HUES48 (cell line): ENCODE measurements at regions not wholly inside any gene's neighbourhood (a gene's known extent, or its start where the extent isn't known, plus 50 kb on each side); places are given as distances from the start of the nearest gene placed in this dataset.

Experiments
- H3K27ac ChIP-seq: one replicate; pipeline ENCODE4 v1.7.0; 2013; ENCODE audit warnings: low read depth, low read length, inconsistent platforms
- H3K27me3 ChIP-seq: 2 replicates; pipeline ENCODE4 v1.6.1; 2013; ENCODE audit warnings: mild to moderate bottlenecking, low read length; ENCODE audit not compliant: control insufficient read depth, insufficient read depth
- H3K36me3 ChIP-seq: 2 replicates; pipeline ENCODE4 v1.6.1; 2013; ENCODE audit warnings: low read length; ENCODE audit not compliant: control insufficient read depth, insufficient read depth
- H3K4me1 ChIP-seq: 2 replicates; pipeline ENCODE4 v1.6.1; 2013; ENCODE audit warnings: mild to moderate bottlenecking, low read length; ENCODE audit not compliant: control insufficient read depth, insufficient read depth
- H3K4me3 ChIP-seq: 2 replicates; pipeline ENCODE4 v1.5.1; 2013; ENCODE audit warnings: mild to moderate bottlenecking, low read depth, low read length
- H3K9ac ChIP-seq: 2 replicates; pipeline ENCODE4 v1.6.1; 2013; ENCODE audit warnings: mild to moderate bottlenecking, low read depth, low read length, moderate library complexity
- H3K9me3 ChIP-seq: 2 replicates; pipeline ENCODE4 v1.6.1; 2013; ENCODE audit warnings: low read length; ENCODE audit not compliant: control insufficient read depth, insufficient read depth

DNA sequence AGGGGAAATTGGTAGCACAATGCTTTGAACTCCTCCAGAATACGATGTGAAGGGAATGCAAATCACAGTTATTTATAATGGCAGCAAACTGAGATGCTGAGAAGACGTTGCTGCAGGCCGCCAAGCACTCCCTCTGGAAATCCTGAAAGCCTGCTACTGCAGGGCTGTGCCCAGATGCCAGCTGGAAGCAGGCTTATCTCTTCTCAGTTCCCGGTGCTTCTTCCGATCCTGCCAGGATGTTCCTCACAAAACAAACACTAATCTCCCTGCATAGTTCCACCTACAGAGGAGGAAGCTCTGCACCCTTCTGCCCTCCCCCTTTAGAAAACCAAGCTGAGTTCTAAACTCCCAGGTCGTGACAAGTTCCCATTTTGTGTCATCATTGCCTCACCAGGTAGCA is 201.7 kb upstream of the BCL6 start:
- no peak overlapping the region for H3K4me3 ChIP-seq
- H3K36me3 ChIP-seq: no peaks in the 10 kb centered on the region
- H3K9ac ChIP-seq: no peak overlapping the region
- no peaks in the 10 kb centered on the region for H3K27me3 ChIP-seq
- peaks cover 10% of the 10 kb centered on the region for H3K4me1 ChIP-seq
- H3K27ac ChIP-seq: no peak overlapping the region
- no peaks in the 10 kb centered on the region for H3K9me3 ChIP-seq

DNA sequence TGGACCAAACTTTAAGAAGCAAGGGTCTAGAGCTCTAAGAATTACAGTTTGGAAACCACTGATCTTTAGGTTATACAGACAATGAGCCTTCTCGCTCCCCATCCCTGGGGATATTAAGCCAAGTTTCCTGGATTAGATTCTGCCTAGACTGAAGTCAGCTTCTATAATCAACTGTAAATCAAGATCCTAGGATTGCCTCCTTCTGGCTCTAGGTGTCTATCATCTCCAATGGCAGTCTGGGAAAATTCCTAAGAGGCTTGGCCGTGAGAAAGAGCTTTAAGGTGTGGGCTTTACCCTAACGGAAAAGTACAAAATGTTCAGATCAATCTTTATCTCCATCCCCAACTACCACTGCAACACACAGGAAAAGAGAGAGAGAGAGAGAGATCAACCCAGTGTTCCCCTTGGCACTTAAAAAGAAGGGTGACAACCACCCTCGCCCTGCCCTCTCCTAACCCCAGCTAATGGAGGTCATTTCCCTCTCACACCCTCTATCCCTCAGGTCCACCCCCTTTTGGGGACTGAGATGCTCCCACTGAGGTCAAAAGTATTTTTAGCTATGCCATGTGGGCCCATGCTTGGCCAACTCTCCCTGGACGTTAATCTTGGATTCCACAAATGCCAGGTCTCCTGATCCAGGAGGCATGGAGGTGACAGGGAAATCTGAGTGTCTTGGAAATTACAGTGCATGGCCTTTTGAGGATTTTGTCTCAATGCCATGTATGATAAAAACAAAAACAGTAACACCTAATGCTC is 202.8 kb upstream of the BCL6 start:
- no peak overlapping the region for H3K27ac ChIP-seq
- 0 out of 2 replicates have a peak, but pooled peaks cover 4% of the 10 kb centered on the region for H3K4me1 ChIP-seq
- no peaks in the 10 kb centered on the region for H3K27me3 ChIP-seq
- H3K36me3 ChIP-seq: no peaks in the 10 kb centered on the region
- no peak overlapping the region for H3K9ac ChIP-seq
- H3K4me3 ChIP-seq: no peak overlapping the region
- no peaks in the 10 kb centered on the region for H3K9me3 ChIP-seq

DNA sequence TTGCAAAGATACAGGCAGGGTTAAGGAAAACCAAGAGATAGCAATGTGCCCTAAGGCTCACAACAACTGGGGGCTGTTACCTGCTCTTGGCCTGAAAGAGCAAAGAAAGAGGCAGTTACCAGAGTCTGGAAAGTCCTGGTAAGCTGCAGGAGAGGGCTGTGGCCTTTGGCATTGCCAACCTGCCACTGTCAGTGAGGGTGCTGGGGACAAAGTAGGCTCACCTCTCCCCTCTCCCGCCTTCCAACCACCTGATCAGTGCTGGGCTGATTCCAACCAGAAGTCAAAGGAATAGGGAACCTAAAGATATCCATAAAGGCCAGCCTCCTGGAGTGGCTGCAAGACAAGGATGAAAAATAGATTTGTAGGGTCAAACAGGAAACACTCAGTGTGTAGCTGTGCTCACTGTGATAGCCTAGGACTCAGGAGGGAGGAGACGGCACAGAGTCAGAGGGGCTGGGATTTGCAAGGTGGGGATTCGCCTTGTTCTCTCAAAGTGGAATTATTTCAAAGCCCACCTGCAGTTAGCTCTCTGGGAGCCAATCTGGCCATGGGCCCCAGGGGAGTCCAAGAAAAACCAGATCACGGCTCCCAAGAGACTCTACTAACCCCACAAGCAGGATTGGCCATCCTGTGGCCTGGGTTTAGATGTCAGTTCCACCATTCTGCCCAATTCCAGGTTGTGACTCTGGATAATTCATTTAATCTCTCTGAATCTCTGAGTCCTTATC is 204.0 kb upstream of the BCL6 start:
- Histone ChIP-seq H3K9me3 (no peaks in the 10 kb centered on the region), H3K36me3 (no peaks in the 10 kb centered on the region), H3K4me3 (no peak overlapping the region), H3K27me3 (no peaks in the 10 kb centered on the region), H3K9ac (no peak overlapping the region), H3K27ac (no peak overlapping the region), H3K4me1 (0 out of 2 replicates have a peak, but pooled peaks cover 3% of the 10 kb centered on the region)

GRCh38 chr3:187950671-187951070 is 203.3 kb upstream of the LPP start:
- Histone ChIP-seq H3K4me3 (no peak overlapping the region), H3K27me3 (no peaks in the 10 kb centered on the region), H3K4me1 (no peaks in the 10 kb centered on the region), H3K27ac (no peak overlapping the region), H3K9ac (no peak overlapping the region), H3K36me3 (no peaks in the 10 kb centered on the region), H3K9me3 (no peaks in the 10 kb centered on the region)

DNA sequence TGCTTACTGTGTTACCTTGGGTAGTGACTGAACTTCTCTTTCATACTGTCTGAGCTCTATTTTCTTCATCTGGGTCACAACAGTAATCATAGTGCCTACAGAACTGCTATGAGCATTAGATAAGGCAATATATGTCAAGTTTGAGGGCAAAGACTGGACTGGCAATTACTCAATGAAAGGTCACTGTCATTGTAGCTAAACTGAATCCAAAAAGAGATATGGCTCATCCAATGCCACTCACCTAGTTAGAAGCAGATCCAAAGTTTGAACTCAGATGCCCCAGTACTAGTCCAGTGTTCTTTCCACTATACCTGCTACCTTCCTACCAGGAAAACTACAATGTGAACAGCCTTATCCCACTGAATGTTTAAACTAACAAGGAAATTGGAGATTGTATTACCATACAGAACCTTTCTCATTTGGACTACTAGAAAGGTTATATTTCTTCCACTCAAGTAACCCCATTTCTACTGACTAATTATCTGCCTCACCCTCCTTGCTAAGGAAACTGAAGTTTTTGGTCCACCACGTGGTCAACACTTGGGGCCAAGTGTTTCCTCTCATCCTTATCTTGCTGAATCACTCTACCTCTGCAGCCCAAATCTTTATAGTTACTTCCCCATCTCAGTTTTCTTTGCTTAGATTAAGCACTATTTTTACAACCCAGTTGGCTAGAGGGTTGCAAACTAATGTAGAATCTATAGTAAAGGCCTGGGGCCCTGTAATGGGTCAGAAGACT is 202.3 kb upstream of the LPP start:
- Histone ChIP-seq H3K4me1 (no peaks in the 10 kb centered on the region), H3K9ac (no peak overlapping the region), H3K27me3 (no peaks in the 10 kb centered on the region), H3K9me3 (no peaks in the 10 kb centered on the region), H3K27ac (no peak overlapping the region), H3K4me3 (no peak overlapping the region), H3K36me3 (no peaks in the 10 kb centered on the region)

- H3K4me1 ChIP-seq: no peaks in the 10 kb centered on the region
- no peak overlapping the region for H3K9ac ChIP-seq
Observed at GRCh38 chr3:187952849-187953248, 201.1 kb upstream of the LPP start.

DNA sequence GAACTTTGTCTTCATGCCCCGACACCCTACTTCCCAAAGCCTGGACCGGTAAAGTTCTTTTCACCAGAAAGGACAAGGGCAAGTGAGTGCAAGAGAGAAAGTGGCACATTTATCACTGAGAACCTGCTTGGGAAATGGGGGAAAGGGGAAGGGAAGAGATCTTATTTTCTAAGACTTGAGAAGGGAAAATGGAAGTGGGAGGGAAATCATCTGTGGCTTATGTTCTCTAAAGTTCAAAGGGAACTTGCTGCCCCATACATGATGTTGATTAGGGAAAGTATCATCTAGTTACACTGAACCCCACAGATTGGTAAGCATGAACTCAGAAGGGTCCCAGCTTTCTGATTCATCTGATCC is 199.5 kb upstream of the LPP start:
- no peaks in the 10 kb centered on the region for H3K27me3 ChIP-seq
- H3K36me3 ChIP-seq: no peaks in the 10 kb centered on the region
- no peak overlapping the region for H3K9ac ChIP-seq
- H3K27ac ChIP-seq: no peak overlapping the region
- H3K4me3 ChIP-seq: no peak overlapping the region
- H3K4me1 ChIP-seq: no peaks in the 10 kb centered on the region
- no peaks in the 10 kb centered on the region for H3K9me3 ChIP-seq

More at GRCh38 chr3:187952849-187953248, 201.1 kb upstream of the LPP start:
- no peaks in the 10 kb centered on the region for H3K9me3 ChIP-seq
- H3K36me3 ChIP-seq: no peaks in the 10 kb centered on the region
- H3K27ac ChIP-seq: no peak overlapping the region
- no peaks in the 10 kb centered on the region for H3K27me3 ChIP-seq
- no peak overlapping the region for H3K4me3 ChIP-seq

- Histone ChIP-seq H3K4me3 (no peak overlapping the region), H3K9me3 (no peaks in the 10 kb centered on the region), H3K27ac (no peak overlapping the region), H3K27me3 (no peaks in the 10 kb centered on the region), H3K36me3 (no peaks in the 10 kb centered on the region), H3K9ac (no peak overlapping the region), H3K4me1 (no peaks in the 10 kb centered on the region)
Observed at GRCh38 chr3:187954873-187955586, 198.9 kb upstream of the LPP start.

DNA sequence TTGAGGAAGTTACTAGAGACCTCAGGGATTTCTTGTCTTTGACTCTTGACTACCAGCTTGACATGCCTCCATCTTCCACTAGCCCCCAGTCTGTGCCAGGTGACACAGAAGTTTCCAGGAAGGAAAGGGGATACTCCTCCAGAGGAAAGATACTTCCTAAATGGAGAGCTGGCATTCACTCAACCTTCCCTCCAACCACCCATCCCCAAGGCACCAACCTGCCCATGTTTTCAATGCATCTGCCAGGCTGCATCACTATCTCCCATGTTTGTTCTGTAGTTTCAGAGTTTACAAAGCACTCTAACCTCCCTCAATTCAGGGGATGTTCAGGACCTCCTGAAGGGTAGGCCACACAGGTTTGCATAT is 198.4 kb upstream of the LPP start:
- H3K9ac ChIP-seq: no peak overlapping the region

DNA sequence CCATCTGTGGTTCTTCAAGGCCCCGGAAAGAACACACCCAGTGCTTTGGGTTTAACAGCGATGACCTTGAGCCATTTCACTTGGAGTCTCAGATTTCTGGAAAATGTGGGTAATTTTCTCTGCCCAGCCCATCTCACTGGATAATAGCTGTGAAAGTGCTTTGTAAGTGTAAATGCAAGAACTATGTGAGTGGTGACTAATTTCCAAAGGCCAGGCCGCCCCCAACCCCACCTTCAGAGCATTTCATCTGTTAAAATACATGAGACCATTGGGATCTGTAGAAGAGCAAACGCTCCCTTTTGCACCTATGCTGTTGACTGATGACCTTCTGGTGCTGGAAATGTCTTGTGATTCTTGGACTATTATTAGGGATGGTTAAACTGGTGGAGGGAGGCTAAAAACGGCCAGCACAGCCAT is 196.8 kb upstream of the LPP start:
- no peak overlapping the region for H3K4me3 ChIP-seq
- no peaks in the 10 kb centered on the region for H3K4me1 ChIP-seq
- H3K9me3 ChIP-seq: no peaks in the 10 kb centered on the region
- H3K27me3 ChIP-seq: no peaks in the 10 kb centered on the region
- no peak overlapping the region for H3K9ac ChIP-seq
- no peak overlapping the region for H3K27ac ChIP-seq
- no peaks in the 10 kb centered on the region for H3K36me3 ChIP-seq

More for the DNA sequence above, 198.4 kb upstream of the LPP start:
- no peaks in the 10 kb centered on the region for H3K36me3 ChIP-seq
- no peak overlapping the region for H3K27ac ChIP-seq
- H3K4me1 ChIP-seq: no peaks in the 10 kb centered on the region
- no peaks in the 10 kb centered on the region for H3K9me3 ChIP-seq
- no peak overlapping the region for H3K4me3 ChIP-seq
- H3K27me3 ChIP-seq: no peaks in the 10 kb centered on the region
